Colonic mucosa (tissue), 4 donors: ENCODE measurements at regions not wholly inside any gene's neighbourhood (a gene's known extent, or its start where the extent isn't known, plus 50 kb on each side); places are given as distances from the start of the nearest gene placed in this dataset.

ENCODE experiments used
- DNase-seq: peaks from one replicate; pipeline ENCODE4 v3.0.0-alpha.2; 2020
- H3K27ac ChIP-seq: fragments of 200-600 bp; one replicate; pipeline ENCODE4 v1.8.0; 2021
- H3K27me3 ChIP-seq: fragments of 200-600 bp; one replicate; pipeline ENCODE4 v1.8.0; 2021
- H3K36me3 ChIP-seq: fragments of 200-600 bp; one replicate; pipeline ENCODE4 v1.8.0; 2021
- H3K4me1 ChIP-seq: fragments of 200-600 bp; one replicate; pipeline ENCODE4 v1.8.0; 2021; ENCODE audit warnings: mild to moderate bottlenecking
- H3K4me3 ChIP-seq: fragments of 200-600 bp; one replicate; pipeline ENCODE4 v1.8.0; 2021
- H3K9ac ChIP-seq, 2 donors: one replicate each; pipeline ENCODE4 v1.7.0; 2013; ENCODE audit warnings: control low read depth in 2 of 2, low read depth in 2 of 2, low read length in 2 of 2
- H3K9me3 ChIP-seq: fragments of 200-600 bp; one replicate; pipeline ENCODE4 v1.8.0; 2021
- CTCF ChIP-seq: fragments of 200-600 bp; IDR thresholded peaks from one replicate; pipeline ENCODE4 v1.8.0; 2022; ENCODE audit warnings: antibody characterized with exemption, mild to moderate bottlenecking
- intact Hi-C: fragments of 100-400 bp; cut with DNase I; formaldehyde crosslinking; loops from one replicate; pipeline ENCODE4 v1.14.1; 2022
- donor health status: healthy.
- donor health status: DM: no; HTN: no; CAD: no.
- donor health status: DM: no; HTN: no; CAD: no.

GRCh38 chr15:35141743-35142471 is 56.8 kb upstream of the NANOGP8 start:
- Histone ChIP-seq H3K9me3 (no peaks in the 10 kb centered on the region), H3K27me3 (no peaks in the 10 kb centered on the region), H3K4me1 (no peaks in the 10 kb centered on the region), H3K27ac (no peak overlapping the region), H3K9ac (no peak overlapping the region), H3K36me3 (no peaks in the 10 kb centered on the region), H3K4me3 (no peak overlapping the region)
- intact Hi-C loops = no loop called here
- no peak for DNase-seq
- no peak for TF ChIP-seq CTCF

DNA sequence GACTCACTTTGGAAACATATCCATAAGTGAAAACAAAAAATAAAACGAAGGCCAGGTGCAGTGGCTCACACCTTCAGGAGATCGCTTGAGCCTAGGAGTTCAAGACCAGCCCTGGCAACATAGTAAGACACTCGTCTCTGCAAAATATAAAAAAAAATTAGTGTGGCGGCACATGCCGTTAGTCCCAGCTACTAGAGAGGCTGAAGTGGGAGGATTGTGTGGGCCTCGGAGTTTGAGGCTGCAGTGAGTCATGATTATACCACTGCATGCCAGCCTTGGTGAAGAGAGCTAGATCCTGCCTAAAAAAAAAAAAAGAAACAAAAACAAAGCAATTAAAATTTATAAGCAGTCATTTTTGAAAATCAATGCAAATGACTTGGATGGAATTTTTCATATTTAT is 54.7 kb upstream of the NANOGP8 start:
- TF ChIP-seq CTCF = no peak
- no peaks in the 10 kb centered on the region for H3K36me3 ChIP-seq
- no peak overlapping the region for H3K4me3 ChIP-seq
- H3K27ac ChIP-seq = no peak overlapping the region
- no peaks in the 10 kb centered on the region for H3K9me3 ChIP-seq
- no peaks in the 10 kb centered on the region for H3K4me1 ChIP-seq
- no peaks in the 10 kb centered on the region for H3K27me3 ChIP-seq
- intact Hi-C loops = no loop called here
- no peak for DNase-seq
- H3K9ac ChIP-seq = no peak overlapping the region

DNA sequence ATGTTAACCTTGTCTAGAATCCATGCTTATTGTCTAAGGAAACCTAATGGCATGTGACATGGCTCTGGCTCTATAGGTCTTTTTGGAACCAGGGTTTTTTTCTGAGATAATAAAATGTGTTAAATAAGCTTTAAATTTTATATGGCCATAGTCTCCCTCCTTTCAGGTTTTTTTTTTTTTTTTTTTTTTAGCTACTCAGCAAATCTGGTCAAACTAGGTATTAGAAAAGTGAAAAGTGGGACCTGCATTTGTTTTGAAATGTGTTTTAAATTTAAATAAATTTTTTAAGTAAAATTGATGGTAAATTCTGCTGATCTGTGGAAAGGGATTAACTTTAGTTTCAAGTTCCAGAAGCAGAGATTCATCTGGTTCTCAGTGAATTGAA is 52.1 kb upstream of the NANOGP8 start:
- Histone ChIP-seq H3K4me3 (no peak overlapping the region), H3K9me3 (no peaks in the 10 kb centered on the region), H3K9ac (no peak overlapping the region), H3K27me3 (no peaks in the 10 kb centered on the region), H3K36me3 (no peaks in the 10 kb centered on the region), H3K4me1 (no peaks in the 10 kb centered on the region), H3K27ac (no peak overlapping the region)
- TF ChIP-seq CTCF = no peak
- no peak for DNase-seq
- intact Hi-C loops = no loop called here

DNA sequence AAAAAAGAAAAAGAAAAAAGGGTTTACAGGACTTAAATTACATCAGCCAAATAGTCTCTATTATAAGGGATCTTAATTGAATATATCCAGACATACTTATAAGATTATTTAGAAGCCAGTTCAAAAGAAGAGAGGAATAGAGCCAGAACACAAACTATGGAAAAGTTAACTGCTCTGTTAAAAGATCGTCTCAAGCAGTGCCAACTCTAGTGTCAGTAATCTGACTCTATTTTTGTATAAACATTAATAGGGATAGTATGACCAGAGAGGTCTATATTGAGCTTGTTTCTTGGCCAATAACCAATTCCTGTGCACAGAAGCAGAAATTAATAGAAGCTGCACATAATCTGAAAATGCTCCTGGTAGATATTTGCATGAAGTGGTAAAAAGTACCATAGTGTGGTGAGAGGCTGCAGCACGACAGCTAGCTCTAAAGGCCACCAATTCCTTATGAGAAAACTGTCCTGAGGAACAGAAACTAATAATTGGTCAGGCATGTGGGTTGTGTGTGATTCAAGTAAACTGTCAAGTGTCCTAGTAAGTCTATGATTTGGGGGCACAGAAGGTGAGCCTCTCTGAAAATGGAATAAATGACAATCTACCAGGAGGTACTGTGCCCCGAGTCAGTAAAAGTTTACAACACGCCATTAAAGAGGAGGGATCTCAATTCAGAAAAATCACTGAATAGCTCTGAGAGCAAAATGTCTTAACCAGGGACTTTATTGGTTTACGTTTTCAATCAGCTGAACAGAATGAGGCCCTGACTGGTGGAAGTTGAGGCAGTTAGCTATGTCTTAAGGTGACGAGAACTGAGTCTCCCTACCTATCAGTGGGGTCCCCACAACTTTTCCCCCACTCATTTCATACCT is 51.5 kb upstream of the NANOGP8 start:
- DNase-seq = no peak
- no peak overlapping the region for H3K4me3 ChIP-seq
- H3K9ac ChIP-seq = no peak overlapping the region
- H3K27ac ChIP-seq = no peak overlapping the region
- no peak for TF ChIP-seq CTCF
- H3K4me1 ChIP-seq = no peaks in the 10 kb centered on the region
- no peaks in the 10 kb centered on the region for H3K9me3 ChIP-seq
- H3K27me3 ChIP-seq = no peaks in the 10 kb centered on the region
- H3K36me3 ChIP-seq = no peaks in the 10 kb centered on the region
- intact Hi-C loops = no loop called here
